Activated B cell treated with CpG ODN at 0.5 μM for 24 hours (primary cell): ENCODE measurements at regions not wholly inside any gene's neighbourhood (a gene's known extent, or its start where the extent isn't known, plus 50 kb on each side); places are given as distances from the start of the nearest gene placed in this dataset.

Experiments used
- ATAC-seq: fragments of 200-7000 bp; cut with Tn5 transposase; one replicate; pipeline ENCODE4 v1.10.0; 2021; ENCODE audit warnings: low read depth, mild to moderate bottlenecking, moderate library complexity
- CTCF ChIA-PET: fragments of 350-600 bp; sonication (Branson Sonifier 250); formaldehyde crosslinking; loops from one replicate; lab custom pipeline; 2021; ENCODE audit warnings: antibody characterized with exemption; lab: Charles Lee
- POLR2A ChIA-PET: fragments of 350-600 bp; sonication (Branson Sonifier 250); formaldehyde crosslinking; loops from one replicate; lab custom pipeline; 2021; ENCODE audit warnings: antibody characterized with exemption; lab: Charles Lee
- DNase-seq: peaks from one replicate; pipeline ENCODE4 v3.0.0; 2022
- H3K27ac Mint-ChIP-seq: one replicate; pipeline ENCODE4 v1.8.0; 2020; ENCODE audit warnings: mixed read lengths
- H3K27me3 Mint-ChIP-seq: one replicate; pipeline ENCODE4 v1.8.0; 2021; ENCODE audit warnings: mixed read lengths
- H3K36me3 Mint-ChIP-seq: one replicate; pipeline ENCODE4 v1.8.0; 2021; ENCODE audit warnings: low read depth, mixed read lengths
- H3K4me1 Mint-ChIP-seq: one replicate; pipeline ENCODE4 v1.8.0; 2021; ENCODE audit warnings: mixed read lengths
- H3K4me3 Mint-ChIP-seq: one replicate; pipeline ENCODE4 v1.8.0; 2020; ENCODE audit warnings: mild to moderate bottlenecking, mixed read lengths
- H3K9me3 Mint-ChIP-seq: one replicate; pipeline ENCODE4 v1.8.0; 2020; ENCODE audit warnings: mixed read lengths
- intact Hi-C: fragments of 100-400 bp; cut with micrococcal nuclease; formaldehyde crosslinking; loops from one replicate; pipeline ENCODE4 v1.15.1; 2024
- TF ChIP-seq, protein P1 (sequence below): fragments of 200-600 bp; IDR thresholded peaks from one replicate; pipeline ENCODE4 v1.8.0; 2022; ENCODE audit warnings: antibody characterized with exemption, mild to moderate bottlenecking

DNA sequence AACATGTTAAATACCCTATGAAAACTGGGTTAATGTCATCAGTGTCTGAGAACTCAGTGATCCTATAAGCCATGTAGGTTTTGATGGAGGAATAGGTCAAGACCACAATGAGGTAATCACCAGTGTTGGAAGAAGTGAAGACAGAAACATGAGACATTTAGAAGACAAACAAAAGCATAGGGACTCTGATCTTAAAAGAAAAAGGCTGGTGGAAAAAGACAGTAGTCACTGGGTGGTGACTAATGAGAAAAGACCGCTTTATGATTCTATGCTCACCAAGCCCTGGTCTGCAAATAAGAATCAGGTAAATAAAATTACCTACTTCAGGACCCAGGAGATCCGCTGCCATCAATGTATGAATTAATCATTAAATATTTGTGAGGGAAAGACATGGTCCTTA is 271.9 kb downstream of the GPD2 start:
- ATAC-seq (no peak), DNase-seq (no peak)
- no peaks in the 10 kb centered on the region for H3K36me3 Mint-ChIP-seq
- no peaks in the 10 kb centered on the region for H3K27me3 Mint-ChIP-seq
- TF ChIP-seq, protein P1, sequence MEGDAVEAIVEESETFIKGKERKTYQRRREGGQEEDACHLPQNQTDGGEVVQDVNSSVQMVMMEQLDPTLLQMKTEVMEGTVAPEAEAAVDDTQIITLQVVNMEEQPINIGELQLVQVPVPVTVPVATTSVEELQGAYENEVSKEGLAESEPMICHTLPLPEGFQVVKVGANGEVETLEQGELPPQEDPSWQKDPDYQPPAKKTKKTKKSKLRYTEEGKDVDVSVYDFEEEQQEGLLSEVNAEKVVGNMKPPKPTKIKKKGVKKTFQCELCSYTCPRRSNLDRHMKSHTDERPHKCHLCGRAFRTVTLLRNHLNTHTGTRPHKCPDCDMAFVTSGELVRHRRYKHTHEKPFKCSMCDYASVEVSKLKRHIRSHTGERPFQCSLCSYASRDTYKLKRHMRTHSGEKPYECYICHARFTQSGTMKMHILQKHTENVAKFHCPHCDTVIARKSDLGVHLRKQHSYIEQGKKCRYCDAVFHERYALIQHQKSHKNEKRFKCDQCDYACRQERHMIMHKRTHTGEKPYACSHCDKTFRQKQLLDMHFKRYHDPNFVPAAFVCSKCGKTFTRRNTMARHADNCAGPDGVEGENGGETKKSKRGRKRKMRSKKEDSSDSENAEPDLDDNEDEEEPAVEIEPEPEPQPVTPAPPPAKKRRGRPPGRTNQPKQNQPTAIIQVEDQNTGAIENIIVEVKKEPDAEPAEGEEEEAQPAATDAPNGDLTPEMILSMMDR, result no peak
- ChIA-PET POLR2A (no interaction called here), CTCF (no interaction called here)
- H3K4me1 Mint-ChIP-seq, result no peaks in the 10 kb centered on the region
- H3K4me3 Mint-ChIP-seq, result no peak overlapping the region
- no peak overlapping the region for H3K27ac Mint-ChIP-seq
- intact Hi-C loops, result no loop called here
- no peaks in the 10 kb centered on the region for H3K9me3 Mint-ChIP-seq

DNA sequence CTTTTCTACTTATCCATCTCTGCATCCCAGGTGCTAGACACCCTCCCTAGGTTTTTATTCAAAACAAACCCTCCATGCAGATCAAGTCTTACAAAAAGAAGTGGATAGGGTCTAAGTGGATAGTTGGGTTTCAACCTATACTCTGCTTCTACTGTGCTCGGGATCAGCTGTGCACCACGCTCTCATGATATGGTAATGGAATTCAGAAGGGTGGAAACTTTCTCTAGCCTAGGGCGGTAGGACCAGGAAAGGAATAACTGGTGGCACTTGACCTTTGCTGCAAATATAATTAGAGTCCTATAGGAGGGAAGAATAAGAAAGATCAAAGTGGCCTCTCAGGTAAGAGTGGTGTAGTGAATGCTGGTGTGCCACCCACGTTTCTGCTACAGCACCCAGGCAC is 272.9 kb downstream of the GPD2 start:
- POLR2A ChIA-PET, result no interaction called here
- CTCF ChIA-PET, result no interaction called here
- TF ChIP-seq, protein P1, result no peak
- Mint-ChIP-seq H3K4me3 (no peak overlapping the region), H3K9me3 (no peaks in the 10 kb centered on the region), H3K27me3 (no peaks in the 10 kb centered on the region), H3K4me1 (no peaks in the 10 kb centered on the region), H3K27ac (no peak overlapping the region), H3K36me3 (no peaks in the 10 kb centered on the region)
- no peak for ATAC-seq
- no peak for DNase-seq
- intact Hi-C loops, result no loop called here

DNA sequence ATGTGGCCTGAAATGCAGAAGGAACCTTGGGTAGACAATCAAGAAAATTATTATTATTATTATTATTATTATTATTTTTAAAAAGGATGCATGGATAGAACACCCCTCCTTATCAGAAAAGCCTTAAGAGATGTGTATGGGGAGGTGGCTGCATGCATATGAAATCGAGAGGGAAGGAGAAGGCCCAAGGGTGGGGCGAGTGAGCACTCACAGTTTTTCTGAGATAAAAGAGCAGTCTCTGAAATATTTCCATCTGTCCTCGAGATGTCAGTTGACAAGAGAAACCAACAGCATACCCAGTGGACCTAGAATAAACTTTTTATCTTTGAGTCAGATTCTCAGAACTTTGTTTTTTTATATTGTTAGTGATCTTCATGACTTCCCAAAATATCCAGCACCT is 282.9 kb downstream of the GPD2 start:
- Mint-ChIP-seq H3K4me1 (no peaks in the 10 kb centered on the region), H3K27me3 (peaks cover 2% of the 10 kb centered on the region), H3K27ac (no peak overlapping the region), H3K4me3 (no peak overlapping the region), H3K9me3 (no peaks in the 10 kb centered on the region), H3K36me3 (no peaks in the 10 kb centered on the region)
- ATAC-seq, result no peak
- ChIA-PET CTCF (no interaction called here), POLR2A (no interaction called here)
- intact Hi-C loops, result no loop called here
- TF ChIP-seq, protein P1, result no peak
- no peak for DNase-seq

DNA sequence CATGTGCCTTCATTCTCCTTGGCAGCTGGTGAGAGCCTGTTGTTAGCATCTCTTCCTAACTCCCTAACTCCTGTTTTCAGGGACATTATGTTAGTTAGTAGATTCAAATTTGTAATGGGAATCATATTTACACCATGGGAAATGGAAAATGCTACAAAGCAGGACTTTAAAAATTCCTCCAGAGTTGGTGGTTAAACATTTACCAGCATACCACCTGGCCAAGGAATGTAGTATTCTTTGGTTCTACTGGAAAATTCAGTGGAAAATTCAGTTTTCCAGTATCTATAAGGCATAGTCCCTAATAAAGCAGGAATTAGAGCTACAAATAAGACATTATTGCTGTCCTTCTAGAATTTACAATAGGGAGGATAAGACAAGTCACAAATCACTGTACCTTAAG is 291.7 kb downstream of the GPD2 start:
- Mint-ChIP-seq H3K9me3 (no peaks in the 10 kb centered on the region), H3K4me3 (no peak overlapping the region), H3K27ac (no peak overlapping the region), H3K36me3 (no peaks in the 10 kb centered on the region), H3K27me3 (peaks cover 7% of the 10 kb centered on the region), H3K4me1 (no peaks in the 10 kb centered on the region)
- intact Hi-C loops, result no loop called here
- DNase-seq, result no peak
- CTCF ChIA-PET, result no interaction called here
- ATAC-seq, result no peak
- POLR2A ChIA-PET, result no interaction called here
- TF ChIP-seq, protein P1, result no peak

DNA sequence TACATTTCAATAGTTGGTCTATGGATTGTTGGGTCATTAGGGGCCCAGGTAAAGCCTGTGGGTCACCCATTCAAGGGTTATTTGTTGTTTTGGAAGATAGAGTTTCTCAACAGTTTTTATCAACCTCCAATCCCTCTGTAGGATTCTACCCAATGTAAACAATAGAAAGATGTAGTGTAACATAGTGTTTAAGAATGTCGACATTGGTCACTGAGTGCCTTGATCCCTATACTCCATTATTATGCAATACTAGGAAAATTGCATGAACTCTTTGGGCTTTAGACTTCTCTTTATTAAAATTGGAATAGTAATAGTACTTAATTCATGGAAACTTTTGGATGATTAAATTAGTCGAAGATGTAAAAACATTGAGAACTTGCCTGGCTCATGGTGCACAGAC is 292.1 kb downstream of the GPD2 start:
- H3K4me1 Mint-ChIP-seq, result no peaks in the 10 kb centered on the region
- no peak overlapping the region for H3K27ac Mint-ChIP-seq
- TF ChIP-seq, protein P1, result no peak
- H3K36me3 Mint-ChIP-seq, result no peaks in the 10 kb centered on the region
- no peaks in the 10 kb centered on the region for H3K9me3 Mint-ChIP-seq
- POLR2A ChIA-PET, result no interaction called here
- intact Hi-C loops, result no loop called here
- no peak for DNase-seq
- no peak for ATAC-seq
- peaks cover 7% of the 10 kb centered on the region for H3K27me3 Mint-ChIP-seq
- CTCF ChIA-PET, result no interaction called here
- no peak overlapping the region for H3K4me3 Mint-ChIP-seq
